ENCODE measurements at regions not wholly inside any gene's neighbourhood (a gene's known extent, or its start where the extent isn't known, plus 50 kb on each side); places are given as distances from the start of the nearest gene placed in this dataset.

GRCh38 chr15:91400481-91400880 is 300.4 kb downstream of the SV2B start (continued):
- TF ChIP-seq CLOCK (CRISPR knock-in tag; IDR thresholded peaks at IDR 0.05; ENCODE audit: borderline replicate concordance) (no peak), KLF10 (CRISPR knock-in tag; IDR thresholded peaks at IDR 0.05) (no peak), ATF7 (IDR thresholded peaks at IDR 0.05) (no peak), CBX2 (IDR thresholded peaks at IDR 0.05; ENCODE audit: insufficient read depth, low read length, poor library complexity, severe bottlenecking) (no peak), XRCC3 (IDR thresholded peaks at IDR 0.05) (no peak), ARID3A (IDR thresholded peaks at IDR 0.05; ENCODE audit: borderline replicate concordance, low read depth, low read length) (no peak), E4F1 (CRISPR knock-in tag; IDR thresholded peaks at IDR 0.05; ENCODE audit: borderline replicate concordance) (no peak), C11orf30 (IDR thresholded peaks at IDR 0.05; ENCODE audit: low read depth) (no peak), HDAC8 (tag; IDR thresholded peaks at IDR 0.05) (no peak), NR2C2 (CRISPR knock-in tag; IDR thresholded peaks at IDR 0.05) (no peak), NR2C2 (tag; IDR thresholded peaks at IDR 0.05) (no peak), SMC3 (conservative IDR thresholded peaks at IDR 0.05; ENCODE audit: insufficient read depth, low read depth, low read length) (no peak)
